Astrocyte (in vitro differentiated cells and primary cell): ENCODE measurements at regions not wholly inside any gene's neighbourhood (a gene's known extent, or its start where the extent isn't known, plus 50 kb on each side); places are given as distances from the start of the nearest gene placed in this dataset.

Source experiments
- DNase-seq: peaks from one replicate; pipeline ENCODE4 v3.0.0-alpha.2; 2010; ENCODE audit warnings: low read depth
- FAIRE-seq: peaks from 2 replicates; lab custom pipeline; 2011; peaks lifted over from hg19 to GRCh38; lab: Jason Lieb, UNC
- H2AFZ ChIP-seq: 2 replicates; pipeline ENCODE4 v1.6.0; 2012; ENCODE audit warnings: low read depth, low read length, inconsistent platforms
- H3K27ac ChIP-seq: 2 replicates; pipeline ENCODE4 v1.5.1; 2011; ENCODE audit warnings: low read depth, low read length, inconsistent platforms
- H3K27me3 ChIP-seq: 2 replicates; pipeline ENCODE4 v1.6.0; 2011; ENCODE audit warnings: low read length, inconsistent platforms; ENCODE audit not compliant: insufficient read depth
- H3K36me3 ChIP-seq: 2 replicates; pipeline ENCODE4 v1.5.1; 2011; ENCODE audit warnings: low read length, inconsistent platforms; ENCODE audit not compliant: insufficient read depth
- H3K4me1 ChIP-seq: 2 replicates; pipeline ENCODE4 v1.5.1; 2011; ENCODE audit warnings: low read length, inconsistent platforms; ENCODE audit not compliant: insufficient read depth
- H3K4me2 ChIP-seq: 2 replicates; pipeline ENCODE4 v1.6.0; 2012; ENCODE audit warnings: low read length, inconsistent platforms
- H3K4me3 ChIP-seq: 2 replicates; pipeline ENCODE4 v1.5.1; 2011; ENCODE audit warnings: low read depth, mild to moderate bottlenecking, low read length, inconsistent platforms; ENCODE audit not compliant: insufficient read depth
- H3K79me2 ChIP-seq: 2 replicates; pipeline ENCODE4 v1.6.0; 2012; ENCODE audit warnings: mild to moderate bottlenecking, low read length, inconsistent platforms; ENCODE audit not compliant: insufficient read depth
- H3K9ac ChIP-seq: 2 replicates; pipeline ENCODE4 v1.6.0; 2012; ENCODE audit warnings: mild to moderate bottlenecking, low read length, inconsistent platforms
- H3K9me3 ChIP-seq: 2 replicates; pipeline ENCODE4 v1.5.1; 2012; ENCODE audit warnings: low read depth, mild to moderate bottlenecking, low read length, inconsistent platforms; ENCODE audit not compliant: insufficient read depth
- H4K20me1 ChIP-seq: 2 replicates; pipeline ENCODE4 v1.6.0; 2012; ENCODE audit warnings: low read length, inconsistent platforms; ENCODE audit not compliant: insufficient read depth
- H3K27ac Mint-ChIP-seq: one replicate; pipeline ENCODE4 v1.8.0; 2021; ENCODE audit warnings: mild to moderate bottlenecking, mixed read lengths; ENCODE audit not compliant: unreplicated experiment
- H3K27me3 Mint-ChIP-seq: one replicate; pipeline ENCODE4 v1.8.0; 2021; ENCODE audit warnings: low read depth, mixed read lengths; ENCODE audit not compliant: unreplicated experiment
- H3K36me3 Mint-ChIP-seq: one replicate; pipeline ENCODE4 v1.8.0; 2021; ENCODE audit warnings: low read depth, mixed read lengths; ENCODE audit not compliant: unreplicated experiment
- H3K4me1 Mint-ChIP-seq: one replicate; pipeline ENCODE4 v1.8.0; 2021; ENCODE audit warnings: low read depth, mixed read lengths; ENCODE audit not compliant: unreplicated experiment
- H3K4me3 Mint-ChIP-seq: one replicate; pipeline ENCODE4 v1.8.0; 2021; ENCODE audit warnings: mild to moderate bottlenecking, moderate library complexity, mixed read lengths; ENCODE audit not compliant: unreplicated experiment
- H3K9me3 Mint-ChIP-seq: one replicate; pipeline ENCODE4 v1.8.0; 2021; ENCODE audit warnings: mild to moderate bottlenecking, mixed read lengths; ENCODE audit not compliant: unreplicated experiment
- EZH2 ChIP-seq: IDR thresholded peaks from 2 replicates; pipeline ENCODE4 v1.6.1; 2012; ENCODE audit warnings: mild to moderate bottlenecking, low read length, inconsistent platforms; ENCODE audit not compliant: insufficient read depth
- TF ChIP-seq, protein P1 (sequence below): IDR thresholded peaks from 2 replicates; pipeline ENCODE4 v1.5.1; 2011; ENCODE audit warnings: low read depth, mild to moderate bottlenecking, inconsistent platforms, low read length, moderate library complexity; ENCODE audit not compliant: insufficient read depth

DNA sequence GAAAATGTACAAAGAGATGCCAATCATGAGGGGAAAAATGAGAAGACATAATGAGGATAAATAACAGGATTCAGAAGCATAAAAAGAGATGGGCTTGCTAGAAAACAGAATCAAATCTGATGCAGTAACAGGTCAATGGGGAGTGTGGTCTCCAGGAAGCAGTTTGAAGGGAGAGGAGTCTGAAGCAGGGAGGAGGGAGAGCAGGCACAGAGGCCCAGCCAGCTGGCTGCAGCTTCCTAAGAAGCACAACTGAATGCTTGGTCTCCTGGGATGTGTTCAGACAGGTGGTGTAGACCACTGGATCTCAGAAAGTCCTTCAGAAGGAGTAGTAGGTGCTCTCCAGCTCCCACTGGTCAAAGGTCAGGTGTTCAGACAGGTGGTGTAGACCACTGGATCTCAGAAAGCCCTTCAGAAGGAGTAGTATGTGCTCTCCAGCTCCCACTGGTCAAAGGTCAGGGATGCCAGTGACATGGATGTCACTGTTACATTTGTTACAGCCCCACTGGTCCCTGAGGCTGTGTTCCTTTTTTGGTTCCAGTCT, 68.3 kb upstream of the UBAC2 start:
- no peak overlapping the region for H2AFZ ChIP-seq
- Mint-ChIP-seq H3K27ac (no peak overlapping the region), H3K4me3 (no peak overlapping the region), H3K36me3 (no peaks in the 10 kb centered on the region), H3K4me1 (peaks cover 9% of the 10 kb centered on the region), H3K27me3 (peaks cover 4% of the 10 kb centered on the region), H3K9me3 (no peaks in the 10 kb centered on the region)
- H3K9me3 ChIP-seq: no peaks in the 10 kb centered on the region
- H3K9ac ChIP-seq: no peak overlapping the region
- no peaks in the 10 kb centered on the region for H4K20me1 ChIP-seq
- no peak overlapping the region for H3K4me2 ChIP-seq
- no peak for TF ChIP-seq EZH2
- TF ChIP-seq, protein P1, sequence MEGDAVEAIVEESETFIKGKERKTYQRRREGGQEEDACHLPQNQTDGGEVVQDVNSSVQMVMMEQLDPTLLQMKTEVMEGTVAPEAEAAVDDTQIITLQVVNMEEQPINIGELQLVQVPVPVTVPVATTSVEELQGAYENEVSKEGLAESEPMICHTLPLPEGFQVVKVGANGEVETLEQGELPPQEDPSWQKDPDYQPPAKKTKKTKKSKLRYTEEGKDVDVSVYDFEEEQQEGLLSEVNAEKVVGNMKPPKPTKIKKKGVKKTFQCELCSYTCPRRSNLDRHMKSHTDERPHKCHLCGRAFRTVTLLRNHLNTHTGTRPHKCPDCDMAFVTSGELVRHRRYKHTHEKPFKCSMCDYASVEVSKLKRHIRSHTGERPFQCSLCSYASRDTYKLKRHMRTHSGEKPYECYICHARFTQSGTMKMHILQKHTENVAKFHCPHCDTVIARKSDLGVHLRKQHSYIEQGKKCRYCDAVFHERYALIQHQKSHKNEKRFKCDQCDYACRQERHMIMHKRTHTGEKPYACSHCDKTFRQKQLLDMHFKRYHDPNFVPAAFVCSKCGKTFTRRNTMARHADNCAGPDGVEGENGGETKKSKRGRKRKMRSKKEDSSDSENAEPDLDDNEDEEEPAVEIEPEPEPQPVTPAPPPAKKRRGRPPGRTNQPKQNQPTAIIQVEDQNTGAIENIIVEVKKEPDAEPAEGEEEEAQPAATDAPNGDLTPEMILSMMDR: no peak
- no peaks in the 10 kb centered on the region for H3K4me1 ChIP-seq
- no peak for FAIRE-seq
- no peaks in the 10 kb centered on the region for H3K79me2 ChIP-seq
- H3K36me3 ChIP-seq: no peaks in the 10 kb centered on the region
- no peaks in the 10 kb centered on the region for H3K27me3 ChIP-seq
- no peak overlapping the region for H3K4me3 ChIP-seq
- no peak for DNase-seq
- H3K27ac ChIP-seq: no peak overlapping the region

DNA sequence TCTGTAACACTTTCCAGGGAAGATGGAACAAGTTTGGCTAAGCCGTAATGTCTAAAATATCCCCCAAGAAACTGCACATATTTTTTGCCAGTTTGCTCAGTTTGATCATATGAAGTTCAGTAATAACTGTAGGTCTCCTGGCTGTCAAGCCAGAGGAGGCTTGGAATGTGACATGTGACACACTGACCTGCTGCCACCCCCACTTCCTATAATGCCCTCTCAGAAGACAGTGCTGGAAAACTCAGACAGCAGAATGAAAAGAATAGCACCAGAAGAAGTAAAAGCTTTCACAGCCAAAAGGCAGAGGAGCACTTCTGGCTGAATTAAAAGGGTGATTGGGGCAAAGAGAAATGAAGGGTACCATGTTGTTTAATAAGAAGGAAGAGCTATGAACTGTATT, 67.4 kb upstream of the UBAC2 start:
- H3K27ac Mint-ChIP-seq: no peak overlapping the region
- no peak for DNase-seq
- TF ChIP-seq EZH2: no peak
- TF ChIP-seq, protein P1: no peak
- no peak overlapping the region for H2AFZ ChIP-seq
- H3K36me3 ChIP-seq: no peaks in the 10 kb centered on the region
- H3K27me3 Mint-ChIP-seq: peaks cover 5% of the 10 kb centered on the region
- no peaks in the 10 kb centered on the region for H3K36me3 Mint-ChIP-seq
- H3K27ac ChIP-seq: no peak overlapping the region
- no peaks in the 10 kb centered on the region for H3K79me2 ChIP-seq
- no peaks in the 10 kb centered on the region for H3K4me1 ChIP-seq
- H3K4me3 ChIP-seq: no peak overlapping the region
- FAIRE-seq: no peak
- H3K4me3 Mint-ChIP-seq: no peak overlapping the region
- no peak overlapping the region for H3K9ac ChIP-seq
- no peaks in the 10 kb centered on the region for H4K20me1 ChIP-seq
- no peaks in the 10 kb centered on the region for H3K9me3 Mint-ChIP-seq
- no peaks in the 10 kb centered on the region for H3K27me3 ChIP-seq
- no peaks in the 10 kb centered on the region for H3K9me3 ChIP-seq
- H3K4me2 ChIP-seq: no peak overlapping the region
- H3K4me1 Mint-ChIP-seq: peaks cover 9% of the 10 kb centered on the region

DNA sequence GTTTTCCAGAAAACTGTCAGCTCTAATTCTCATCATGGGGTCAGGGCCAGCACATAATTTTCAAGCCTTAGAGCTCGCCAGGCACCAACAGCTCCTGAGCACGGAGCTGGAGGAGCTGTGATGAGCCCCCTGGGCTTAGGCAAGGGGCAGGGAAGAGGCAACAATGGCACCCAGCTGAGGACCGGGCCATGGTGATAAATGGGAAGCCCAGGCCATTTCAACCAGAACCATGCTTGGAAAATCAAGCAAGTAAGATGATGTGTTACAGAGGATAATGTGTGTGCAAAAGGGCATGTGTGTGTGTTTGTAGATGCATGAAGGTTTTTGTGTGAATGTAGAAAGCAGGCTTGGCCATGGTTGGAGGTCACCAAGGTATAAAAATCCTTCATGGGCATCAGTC, 66.8 kb upstream of the UBAC2 start:
- Mint-ChIP-seq H3K4me3 (no peak overlapping the region), H3K36me3 (no peaks in the 10 kb centered on the region), H3K27me3 (peaks cover 5% of the 10 kb centered on the region), H3K27ac (peak overlapping the region; percentile 44), H3K9me3 (no peaks in the 10 kb centered on the region), H3K4me1 (peaks cover 9% of the 10 kb centered on the region)
- TF ChIP-seq EZH2: no peak
- TF ChIP-seq, protein P1: no peak
- H4K20me1 ChIP-seq: no peaks in the 10 kb centered on the region
- H2AFZ ChIP-seq: no peak overlapping the region
- H3K4me2 ChIP-seq: no peak overlapping the region
- H3K27me3 ChIP-seq: no peaks in the 10 kb centered on the region
- H3K79me2 ChIP-seq: no peaks in the 10 kb centered on the region
- H3K36me3 ChIP-seq: no peaks in the 10 kb centered on the region
- H3K9me3 ChIP-seq: no peaks in the 10 kb centered on the region
- DNase-seq (no peak), FAIRE-seq (no peak)
- no peak overlapping the region for H3K27ac ChIP-seq
- no peak overlapping the region for H3K9ac ChIP-seq
- no peak overlapping the region for H3K4me3 ChIP-seq
- no peaks in the 10 kb centered on the region for H3K4me1 ChIP-seq
